ENCODE measurements at regions not wholly inside any gene's neighbourhood (a gene's known extent, or its start where the extent isn't known, plus 50 kb on each side); places are given as distances from the start of the nearest gene placed in this dataset.

GRCh38 chr6:19100752-19101151 lies 713.6 kb downstream of the RNF144B start:
- Histone ChIP-seq H3K79me2 (ENCODE audit: control insufficient read depth, insufficient read depth, low read length) (no peaks in the 10 kb centered on the region), H3K36me3 (ENCODE audit: control insufficient read depth in 2 of 2, extremely low read depth in 1 of 2, insufficient read depth in 2 of 2, low read length in 2 of 2) (no peaks in the 10 kb centered on the region), H3K9ac (replicated peaks; ENCODE audit: extremely low read depth, insufficient read depth, low read length) (no peak overlapping the region), H3K4me1 (ENCODE audit: control insufficient read depth, extremely low read depth, insufficient read depth, low read length) (no peaks in the 10 kb centered on the region), H3K4me2 (ENCODE audit: insufficient read depth, low read length) (no peak overlapping the region), H3K9me3 (replicated peaks; ENCODE audit: control insufficient read depth, insufficient read depth, low read length) (peaks cover 4% of the 10 kb centered on the region), H3K9me1 (replicated peaks; ENCODE audit: control insufficient read depth, extremely low read depth, insufficient read depth, low read length) (no peaks in the 10 kb centered on the region), H3K27me3 (ENCODE audit: control insufficient read depth in 2 of 2, insufficient read depth in 2 of 2, low read length in 2 of 2) (no peaks in the 10 kb centered on the region), H3K4me3 (replicated peaks in 1 of 3; ENCODE audit: insufficient read depth in 1 of 3, low read depth in 1 of 3, low read length in 3 of 3) (no peak overlapping the region), H4K20me1 (replicated peaks; ENCODE audit: control insufficient read depth, extremely low read depth, insufficient read depth, low read length) (no peaks in the 10 kb centered on the region), H2AFZ (ENCODE audit: low read depth, low read length) (no peak overlapping the region), H3K27ac (ENCODE audit: insufficient read depth, low read depth, low read length) (no peak overlapping the region)
- no TSS peak for BruUV-seq (replicated peaks)
- ChIA-PET POLR2A (no interaction called here), CTCF (no interaction called here)
- no peak for TF ChIP-seq FOS (IDR thresholded peaks at IDR 0.05; ENCODE audit: borderline replicate concordance, insufficient read depth, low read length)
- TF ChIP-seq EZH2 (IDR thresholded peaks at IDR 0.05; ENCODE audit: borderline replicate concordance, low read depth, low read length, severe bottlenecking) = no peak
- TF ChIP-seq MAX (IDR thresholded peaks at IDR 0.05; ENCODE audit: insufficient read depth, insufficient read length) = no peak
- no peak for TF ChIP-seq POLR2A (IDR thresholded peaks at IDR 0.05; ENCODE audit: low read depth, low read length)
- TF ChIP-seq MYC (IDR thresholded peaks at IDR 0.05; ENCODE audit: low read depth, low read length) = no peak
- TF ChIP-seq POLR2AphosphoS5 (IDR thresholded peaks at IDR 0.05; ENCODE audit: insufficient read depth, low read depth, low read length) = no peak
- no peak for TF ChIP-seq CTCF (IDR thresholded peaks at IDR 0.05; ENCODE audit: extremely low read depth in 1 of 2, insufficient read depth in 1 of 2, low read depth in 1 of 2, low read length in 2 of 2)
- no peak for TF ChIP-seq GATA2 (IDR thresholded peaks at IDR 0.05; ENCODE audit: insufficient read depth, insufficient read length, low read depth, low read length)
- TF ChIP-seq JUN (IDR thresholded peaks at IDR 0.05; ENCODE audit: borderline replicate concordance, insufficient read depth, insufficient read length, low read depth) = no peak
- intact Hi-C loops (cut with micrococcal nuclease) (no loop called here), dilution Hi-C loops (cut with MboI; ENCODE audit: extremely low pct_ligation_motif_present, low sequenced_read_pairs) (no loop called here)
- FAIRE-seq = no peak
- no peak for DNase-seq (ENCODE audit: low read depth, low spot score)

Data from endothelial cell of umbilical vein (primary cell).